GM12878 (cell line): ENCODE measurements at regions not wholly inside any gene's neighbourhood (a gene's known extent, or its start where the extent isn't known, plus 50 kb on each side); places are given as distances from the start of the nearest gene placed in this dataset.

ENCODE experiments used
- ASH2L ChIP-seq: fragments of 300-600, 200-600 bp; sonication (generic); IDR thresholded peaks from 2 replicates; pipeline ENCODE4 v1.6.1; 2017; ENCODE audit warnings: low read depth, mild to moderate bottlenecking, borderline replicate concordance
- CEBPB ChIP-seq, 2 experiments: fragments of 150-350 bp in 1 of 2; IDR thresholded peaks; 2 replicates each; pipeline ENCODE4 v1.6.1; 2012 to 2014; ENCODE audit warnings: low read depth in 2 of 2, low read length in 2 of 2, borderline replicate concordance in 1 of 2, inconsistent platforms in 1 of 2
- EP300 ChIP-seq, 2 experiments: fragments of 150-350 bp in 1 of 2; IDR thresholded peaks; 2 replicates each; pipeline ENCODE4 v1.6.1; 2011 to 2012; ENCODE audit warnings: low read depth in 2 of 2, low read length in 2 of 2, borderline replicate concordance in 1 of 2, improper control_type of control experiment in 1 of 2, inconsistent platforms in 1 of 2; ENCODE audit not compliant: control insufficient read depth in 1 of 2
- EZH2 ChIP-seq: IDR thresholded peaks from 2 replicates; pipeline ENCODE4 v1.6.1; 2012; ENCODE audit warnings: low read depth, mild to moderate bottlenecking, control low read depth, inconsistent platforms, low read length, borderline replicate concordance; ENCODE audit not compliant: control insufficient read depth
- POLR2AphosphoS2 ChIP-seq: IDR thresholded peaks from 2 replicates; pipeline ENCODE4 v1.6.1; 2011; ENCODE audit warnings: low read depth, mild to moderate bottlenecking, low read length, improper control_type of control experiment, moderate library complexity
- SP1 ChIP-seq: IDR thresholded peaks from one replicate; pipeline ENCODE4 v1.6.1; 2011; ENCODE audit warnings: low read depth, low read length
- SPI1 ChIP-seq: IDR thresholded peaks from 2 replicates; pipeline ENCODE4 v1.6.1; 2011; ENCODE audit warnings: low read depth, mild to moderate bottlenecking, low read length, moderate library complexity, borderline replicate concordance; ENCODE audit not compliant: insufficient read depth
- SREBF2 ChIP-seq: IDR thresholded peaks from 2 replicates; pipeline ENCODE4 v1.6.1; 2012; ENCODE audit warnings: mild to moderate bottlenecking, low read length
- TAF1 ChIP-seq: IDR thresholded peaks from 2 replicates; pipeline ENCODE4 v1.6.1; 2011; ENCODE audit warnings: mild to moderate bottlenecking, low read depth, low read length, borderline replicate concordance
- ZZZ3 ChIP-seq: IDR thresholded peaks from 2 replicates; pipeline ENCODE4 v1.6.1; 2011; ENCODE audit warnings: low read depth; ENCODE audit not compliant: control insufficient read depth, insufficient read length
- TF ChIP-seq, protein P1 (sequence below): IDR thresholded peaks from 2 replicates; pipeline ENCODE4 v1.6.1; 2011; ENCODE audit warnings: low read depth, low read length, improper control_type of control experiment, borderline replicate concordance
- TF ChIP-seq, protein P2 (sequence below), 3 experiments: IDR thresholded peaks in 2 of 3; conservative IDR thresholded peaks in 1 of 3; 2 replicates each; pipeline ENCODE4 v1.5.1; 2011; ENCODE audit warnings: low read depth in 3 of 3, low read length in 3 of 3, mild to moderate bottlenecking in 3 of 3, control low read depth in 2 of 3, moderate library complexity in 2 of 3, inconsistent platforms in 1 of 3, mixed read lengths in 1 of 3; ENCODE audit not compliant: control insufficient read depth in 2 of 3, insufficient read depth in 1 of 3; ENCODE audit errors: extremely low read depth in 1 of 3

DNA sequence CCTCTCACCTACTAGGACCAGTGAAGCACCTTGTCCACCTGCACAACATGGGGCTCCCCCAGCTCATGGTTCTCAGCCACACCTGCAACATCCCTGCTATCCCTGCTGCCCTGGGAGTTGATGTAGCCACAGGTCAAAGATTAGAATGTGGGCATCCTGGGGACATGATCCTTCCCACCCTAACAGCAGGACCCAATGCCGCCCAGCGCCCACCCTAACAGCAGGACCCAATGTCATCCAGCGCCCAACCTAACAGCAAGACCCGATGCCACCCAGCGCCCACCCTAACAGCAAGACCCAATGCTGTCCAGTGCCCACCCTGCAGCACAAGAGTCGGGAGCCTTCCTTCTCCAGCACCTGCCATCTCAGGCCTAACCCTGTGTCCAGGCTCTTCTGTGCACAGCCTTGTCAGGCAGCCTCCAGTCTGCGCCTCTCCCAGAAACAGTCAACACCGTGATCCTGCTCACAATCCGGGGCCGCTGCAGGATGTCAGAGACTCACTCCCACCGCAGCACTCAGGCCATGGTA lies 237.3 kb upstream of the SALL3 start:
- no peak for TF ChIP-seq EP300 (IDR thresholded peaks at IDR 0.05; ENCODE audit: borderline replicate concordance in 1 of 2, control insufficient read depth in 1 of 2, low read depth in 2 of 2, low read length in 2 of 2)
- TF ChIP-seq, protein P1, sequence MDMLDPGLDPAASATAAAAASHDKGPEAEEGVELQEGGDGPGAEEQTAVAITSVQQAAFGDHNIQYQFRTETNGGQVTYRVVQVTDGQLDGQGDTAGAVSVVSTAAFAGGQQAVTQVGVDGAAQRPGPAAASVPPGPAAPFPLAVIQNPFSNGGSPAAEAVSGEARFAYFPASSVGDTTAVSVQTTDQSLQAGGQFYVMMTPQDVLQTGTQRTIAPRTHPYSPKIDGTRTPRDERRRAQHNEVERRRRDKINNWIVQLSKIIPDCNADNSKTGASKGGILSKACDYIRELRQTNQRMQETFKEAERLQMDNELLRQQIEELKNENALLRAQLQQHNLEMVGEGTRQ: no peak
- TF ChIP-seq SPI1: no peak
- no peak for TF ChIP-seq SP1
- TF ChIP-seq, protein P2, sequence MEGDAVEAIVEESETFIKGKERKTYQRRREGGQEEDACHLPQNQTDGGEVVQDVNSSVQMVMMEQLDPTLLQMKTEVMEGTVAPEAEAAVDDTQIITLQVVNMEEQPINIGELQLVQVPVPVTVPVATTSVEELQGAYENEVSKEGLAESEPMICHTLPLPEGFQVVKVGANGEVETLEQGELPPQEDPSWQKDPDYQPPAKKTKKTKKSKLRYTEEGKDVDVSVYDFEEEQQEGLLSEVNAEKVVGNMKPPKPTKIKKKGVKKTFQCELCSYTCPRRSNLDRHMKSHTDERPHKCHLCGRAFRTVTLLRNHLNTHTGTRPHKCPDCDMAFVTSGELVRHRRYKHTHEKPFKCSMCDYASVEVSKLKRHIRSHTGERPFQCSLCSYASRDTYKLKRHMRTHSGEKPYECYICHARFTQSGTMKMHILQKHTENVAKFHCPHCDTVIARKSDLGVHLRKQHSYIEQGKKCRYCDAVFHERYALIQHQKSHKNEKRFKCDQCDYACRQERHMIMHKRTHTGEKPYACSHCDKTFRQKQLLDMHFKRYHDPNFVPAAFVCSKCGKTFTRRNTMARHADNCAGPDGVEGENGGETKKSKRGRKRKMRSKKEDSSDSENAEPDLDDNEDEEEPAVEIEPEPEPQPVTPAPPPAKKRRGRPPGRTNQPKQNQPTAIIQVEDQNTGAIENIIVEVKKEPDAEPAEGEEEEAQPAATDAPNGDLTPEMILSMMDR (IDR thresholded peaks at IDR 0.05 in 2 of 3, conservative IDR thresholded peaks at IDR 0.05 in 1 of 3; ENCODE audit: control insufficient read depth in 2 of 3, extremely low read depth in 1 of 3, insufficient read depth in 1 of 3, low read depth in 3 of 3, low read length in 3 of 3): no peak
- no peak for TF ChIP-seq ZZZ3
- no peak for TF ChIP-seq EZH2
- no peak for TF ChIP-seq SREBF2
- no peak for TF ChIP-seq ASH2L
- TF ChIP-seq POLR2AphosphoS2: no peak
- TF ChIP-seq CEBPB (IDR thresholded peaks at IDR 0.05; ENCODE audit: borderline replicate concordance in 1 of 2, low read depth in 2 of 2, low read length in 2 of 2): no peak
- no peak for TF ChIP-seq TAF1
